SK-N-SH (cell line): ENCODE measurements at regions not wholly inside any gene's neighbourhood (a gene's known extent, or its start where the extent isn't known, plus 50 kb on each side); places are given as distances from the start of the nearest gene placed in this dataset.

ENCODE experiments used
- CTCF ChIA-PET: fragments of 300-600, 350-600 bp; formaldehyde crosslinking; extraction: SDS; loops from one replicate; lab custom pipeline; 2021; lab: Yijun Ruan, JAX
- POLR2A ChIA-PET: fragments of 350-600 bp; sonication (Branson Sonifier 250); formaldehyde crosslinking; extraction: SDS; loops from one replicate; lab custom pipeline; 2020; ENCODE audit warnings: antibody characterized with exemption, inconsistent platforms; lab: Yijun Ruan, JAX
- DNase-seq: peaks from one replicate; pipeline ENCODE4 v3.0.0; 2012
- H2AFZ ChIP-seq: fragments of 200-600 bp; sonication (generic); 2 replicates; pipeline ENCODE4 v1.8.1; 2016; ENCODE audit warnings: antibody characterized with exemption, mild to moderate bottlenecking, low read depth
- H3F3A ChIP-seq: fragments of 200-600 bp; sonication (generic); replicated peaks from 2 replicates; pipeline ENCODE3; 2016; ENCODE audit warnings: antibody characterized with exemption, mild to moderate bottlenecking; ENCODE audit not compliant: insufficient read depth
- H3K27ac ChIP-seq, 2 experiments: fragments of 200-500 bp in 1 of 2; fragments of 200-600 bp in 1 of 2; sonication (Bioruptor generic) in 1 of 2; sonication (generic), shearing (Covaris generic) in 1 of 2; 2 replicates each; pipeline versions ENCODE4 v1.5.1 to v1.6.1; 2014 to 2016; ENCODE audit warnings: low read depth in 2 of 2, inconsistent platforms in 1 of 2, low read length in 1 of 2, mild to moderate bottlenecking in 1 of 2, mixed read lengths in 1 of 2
- H3K27me3 ChIP-seq: fragments of 200-600 bp; sonication (generic), shearing (Covaris generic); 2 replicates; pipeline ENCODE4 v1.6.1; 2016; ENCODE audit warnings: mixed run types; ENCODE audit not compliant: insufficient read depth
- H3K36me3 ChIP-seq, 2 experiments: fragments of 200-500 bp in 1 of 2; fragments of 200-600 bp in 1 of 2; sonication (Bioruptor generic) in 1 of 2; sonication (generic) in 1 of 2; replicated peaks in 1 of 2; 2 replicates each; pipeline versions ENCODE3 to v1.5.1; 2014 to 2016; ENCODE audit warnings: low read length in 1 of 2, mild to moderate bottlenecking in 1 of 2; ENCODE audit not compliant: insufficient read depth in 2 of 2, control insufficient read depth in 1 of 2
- H3K4me1 ChIP-seq, 2 experiments: fragments of 200-500 bp in 1 of 2; fragments of 200-600 bp in 1 of 2; sonication (Bioruptor generic) in 1 of 2; sonication (generic), shearing (Covaris generic) in 1 of 2; 2 replicates each; pipeline versions ENCODE4 v1.5.1 to v1.6.1; 2014 to 2016; ENCODE audit warnings: low read depth in 1 of 2, low read length in 1 of 2, mixed run types in 1 of 2; ENCODE audit not compliant: insufficient read depth in 2 of 2, control insufficient read depth in 1 of 2
- H3K4me2 ChIP-seq: fragments of 200-600 bp; sonication (generic), shearing (Covaris generic); 2 replicates; pipeline ENCODE4 v1.6.1; 2017; ENCODE audit warnings: mixed run types
- H3K4me3 ChIP-seq, 2 experiments: fragments of 200-500 bp in 1 of 2; fragments of 200-600 bp in 1 of 2; sonication (Bioruptor generic) in 1 of 2; sonication (generic), shearing (Covaris generic) in 1 of 2; 2 replicates each; pipeline versions ENCODE4 v1.5.1 to v1.8.1; 2014 to 2016; ENCODE audit warnings: low read depth in 2 of 2, inconsistent platforms in 1 of 2, low read length in 1 of 2, mild to moderate bottlenecking in 1 of 2, mixed read lengths in 1 of 2, moderate library complexity in 1 of 2
- H3K79me2 ChIP-seq: fragments of 200-600 bp; sonication (generic); 2 replicates; pipeline ENCODE4 v1.8.1; 2017; ENCODE audit warnings: mild to moderate bottlenecking; ENCODE audit not compliant: insufficient read depth
- H3K9ac ChIP-seq: fragments of 200-600 bp; sonication (generic); 2 replicates; pipeline ENCODE4 v1.6.1; 2017; ENCODE audit warnings: mixed run types
- H3K9me2 ChIP-seq: fragments of 200-600 bp; sonication (generic); 2 replicates; pipeline ENCODE4 v1.6.1; 2017; ENCODE audit warnings: mixed run types
- H3K9me3 ChIP-seq: fragments of 200-600 bp; sonication (generic); 2 replicates; pipeline ENCODE4 v1.6.1; 2017; ENCODE audit warnings: mixed run types, mild to moderate bottlenecking, moderate library complexity
- H4K20me1 ChIP-seq: fragments of 200-600 bp; sonication (generic); 2 replicates; pipeline ENCODE4 v1.6.1; 2017; ENCODE audit warnings: mild to moderate bottlenecking, mixed run types; ENCODE audit not compliant: insufficient read depth
- CHD2 ChIP-seq: fragments of 150-350 bp; IDR thresholded peaks from 2 replicates; pipeline ENCODE4 v1.6.1; 2018; ENCODE audit warnings: low read length; ENCODE audit not compliant: partially characterized antibody
- ELF1 ChIP-seq: IDR thresholded peaks from 2 replicates; pipeline ENCODE4 v1.4.0; 2012
- EP300 ChIP-seq, 2 experiments: IDR thresholded peaks; 2 replicates each; pipeline versions ENCODE4 v1.4.0 to v1.6.1; 2012; ENCODE audit warnings: borderline replicate concordance in 1 of 2, low read depth in 1 of 2, low read length in 1 of 2
- FOXJ3 ChIP-seq: sonication (generic); formaldehyde crosslinking; IDR thresholded peaks from 2 replicates; pipeline ENCODE4 v1.5.1; 2020; ENCODE audit warnings: mild to moderate bottlenecking, missing genetic modification reagents
- GATA2 ChIP-seq: sonication (generic); formaldehyde crosslinking; IDR thresholded peaks from 2 replicates; pipeline ENCODE4 v1.5.0; 2020; ENCODE audit warnings: mild to moderate bottlenecking, missing genetic modification reagents
- JUND ChIP-seq: IDR thresholded peaks from 2 replicates; pipeline ENCODE4 v1.4.0; 2012
- MXI1 ChIP-seq: IDR thresholded peaks from 2 replicates; pipeline ENCODE4 v1.6.1; 2012; ENCODE audit warnings: mild to moderate bottlenecking, low read depth, low read length, improper control_type of control experiment
- NFIC ChIP-seq: IDR thresholded peaks from 2 replicates; pipeline ENCODE4 v1.4.0; 2012; ENCODE audit warnings: borderline replicate concordance
- POLR2AphosphoS5 ChIP-seq: IDR thresholded peaks from 2 replicates; pipeline ENCODE4 v1.6.1; 2012; ENCODE audit warnings: low read depth, low read length
- RAD21 ChIP-seq: IDR thresholded peaks from 2 replicates; pipeline ENCODE4 v1.6.1; 2012; ENCODE audit warnings: mild to moderate bottlenecking, low read length
- RFX5 ChIP-seq: IDR thresholded peaks from 2 replicates; pipeline ENCODE4 v1.6.1; 2012; ENCODE audit warnings: mild to moderate bottlenecking, improper control_type of control experiment, low read length
- RXRA ChIP-seq: IDR thresholded peaks from 2 replicates; pipeline ENCODE4 v1.4.0; 2012; ENCODE audit warnings: low read depth, mild to moderate bottlenecking, borderline replicate concordance
- SIN3A ChIP-seq: IDR thresholded peaks from 2 replicates; pipeline ENCODE4 v1.6.1; 2012; ENCODE audit warnings: low read depth, mild to moderate bottlenecking, low read length, moderate library complexity, borderline replicate concordance
- YY1 ChIP-seq: IDR thresholded peaks from 2 replicates; pipeline ENCODE4 v1.4.0; 2012; ENCODE audit warnings: low read depth, mild to moderate bottlenecking
- whole genome bisulfite sequencing: methylation state at CpG from one replicate; pipeline ENCODE4 v1.1.6; 2017; ENCODE audit warnings: low lambda C conversion rate; 5-methylcytosine and 5-hydroxymethylcytosine counted together
- TF ChIP-seq, protein P1 (sequence below): fragments of 150-350 bp; IDR thresholded peaks from 2 replicates; pipeline ENCODE4 v1.6.1; 2016; ENCODE audit warnings: mild to moderate bottlenecking, low read depth, low read length
- TF ChIP-seq, protein P2 (sequence below): IDR thresholded peaks from 2 replicates; pipeline ENCODE4 v1.4.0; 2012; ENCODE audit warnings: low read depth, borderline replicate concordance
- TF ChIP-seq, protein P3 (sequence below): IDR thresholded peaks from 2 replicates; pipeline ENCODE4 v1.4.0; 2012; ENCODE audit warnings: low read depth
- TF ChIP-seq, protein P4 (sequence below): fragments of 150-350 bp; IDR thresholded peaks from 2 replicates; pipeline ENCODE4 v1.6.1; 2017; ENCODE audit warnings: antibody characterized with exemption, low read length, low read depth, borderline replicate concordance
- TF ChIP-seq, protein P5 (sequence below): IDR thresholded peaks from 2 replicates; pipeline ENCODE4 v1.4.0; 2012; ENCODE audit warnings: low read depth, borderline replicate concordance
- TF ChIP-seq, protein P6 (sequence below): IDR thresholded peaks from 2 replicates; pipeline ENCODE4 v1.6.1; 2012; ENCODE audit warnings: mild to moderate bottlenecking, low read depth, low read length, moderate library complexity

DNA sequence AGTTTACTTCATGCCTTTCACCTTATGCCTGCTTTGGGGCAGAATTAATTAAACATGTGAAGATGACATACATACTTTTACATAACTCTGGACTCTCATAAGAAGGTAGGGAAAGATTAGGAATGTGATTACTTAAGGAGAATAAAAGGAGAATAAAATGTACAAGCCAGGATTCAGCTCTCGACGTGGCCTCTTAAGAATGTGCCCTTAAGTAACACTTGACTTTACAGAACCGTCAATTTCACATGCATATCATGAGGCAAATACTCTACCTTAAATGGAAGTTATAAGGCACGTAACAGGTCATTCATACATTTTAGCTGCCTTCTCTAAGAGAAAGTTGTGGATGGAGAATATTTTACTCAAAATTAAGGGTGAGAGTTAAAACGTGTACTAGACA, 263.7 kb upstream of the LMCD1 start:
- Histone ChIP-seq H3K27ac (no peak overlapping the region), H2AFZ (no peak overlapping the region), H3K9me2 (no peaks in the 10 kb centered on the region), H3K9ac (no peak overlapping the region), H3K9me3 (no peaks in the 10 kb centered on the region), H3K36me3 (no peaks in the 10 kb centered on the region), H3K27me3 (no peaks in the 10 kb centered on the region), H3K79me2 (no peaks in the 10 kb centered on the region), H3K4me3 (no peak overlapping the region), H3K4me1 (no peaks in the 10 kb centered on the region; a peak in 1 of 4 replicates), H3K4me2 (no peak overlapping the region), H4K20me1 (no peaks in the 10 kb centered on the region), H3F3A (no peaks in the 10 kb centered on the region)
- no peak for TF ChIP-seq RXRA
- TF ChIP-seq POLR2AphosphoS5: no peak
- TF ChIP-seq, protein P1, sequence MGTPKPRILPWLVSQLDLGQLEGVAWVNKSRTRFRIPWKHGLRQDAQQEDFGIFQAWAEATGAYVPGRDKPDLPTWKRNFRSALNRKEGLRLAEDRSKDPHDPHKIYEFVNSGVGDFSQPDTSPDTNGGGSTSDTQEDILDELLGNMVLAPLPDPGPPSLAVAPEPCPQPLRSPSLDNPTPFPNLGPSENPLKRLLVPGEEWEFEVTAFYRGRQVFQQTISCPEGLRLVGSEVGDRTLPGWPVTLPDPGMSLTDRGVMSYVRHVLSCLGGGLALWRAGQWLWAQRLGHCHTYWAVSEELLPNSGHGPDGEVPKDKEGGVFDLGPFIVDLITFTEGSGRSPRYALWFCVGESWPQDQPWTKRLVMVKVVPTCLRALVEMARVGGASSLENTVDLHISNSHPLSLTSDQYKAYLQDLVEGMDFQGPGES: no peak
- TF ChIP-seq JUND: no peak
- TF ChIP-seq CHD2: no peak
- TF ChIP-seq, protein P2, sequence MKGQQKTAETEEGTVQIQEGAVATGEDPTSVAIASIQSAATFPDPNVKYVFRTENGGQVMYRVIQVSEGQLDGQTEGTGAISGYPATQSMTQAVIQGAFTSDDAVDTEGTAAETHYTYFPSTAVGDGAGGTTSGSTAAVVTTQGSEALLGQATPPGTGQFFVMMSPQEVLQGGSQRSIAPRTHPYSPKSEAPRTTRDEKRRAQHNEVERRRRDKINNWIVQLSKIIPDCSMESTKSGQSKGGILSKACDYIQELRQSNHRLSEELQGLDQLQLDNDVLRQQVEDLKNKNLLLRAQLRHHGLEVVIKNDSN: no peak
- no peak for TF ChIP-seq RAD21
- TF ChIP-seq, protein P3, sequence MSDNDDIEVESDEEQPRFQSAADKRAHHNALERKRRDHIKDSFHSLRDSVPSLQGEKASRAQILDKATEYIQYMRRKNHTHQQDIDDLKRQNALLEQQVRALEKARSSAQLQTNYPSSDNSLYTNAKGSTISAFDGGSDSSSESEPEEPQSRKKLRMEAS: no peak
- no peak for TF ChIP-seq FOXJ3 (CRISPR knock-in tag)
- TF ChIP-seq, protein P4, sequence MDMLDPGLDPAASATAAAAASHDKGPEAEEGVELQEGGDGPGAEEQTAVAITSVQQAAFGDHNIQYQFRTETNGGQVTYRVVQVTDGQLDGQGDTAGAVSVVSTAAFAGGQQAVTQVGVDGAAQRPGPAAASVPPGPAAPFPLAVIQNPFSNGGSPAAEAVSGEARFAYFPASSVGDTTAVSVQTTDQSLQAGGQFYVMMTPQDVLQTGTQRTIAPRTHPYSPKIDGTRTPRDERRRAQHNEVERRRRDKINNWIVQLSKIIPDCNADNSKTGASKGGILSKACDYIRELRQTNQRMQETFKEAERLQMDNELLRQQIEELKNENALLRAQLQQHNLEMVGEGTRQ: no peak
- no peak for TF ChIP-seq EP300 (IDR thresholded peaks at IDR 0.05; ENCODE audit: borderline replicate concordance in 1 of 2, low read depth in 1 of 2, low read length in 1 of 2)
- TF ChIP-seq YY1: no peak
- TF ChIP-seq, protein P5, sequence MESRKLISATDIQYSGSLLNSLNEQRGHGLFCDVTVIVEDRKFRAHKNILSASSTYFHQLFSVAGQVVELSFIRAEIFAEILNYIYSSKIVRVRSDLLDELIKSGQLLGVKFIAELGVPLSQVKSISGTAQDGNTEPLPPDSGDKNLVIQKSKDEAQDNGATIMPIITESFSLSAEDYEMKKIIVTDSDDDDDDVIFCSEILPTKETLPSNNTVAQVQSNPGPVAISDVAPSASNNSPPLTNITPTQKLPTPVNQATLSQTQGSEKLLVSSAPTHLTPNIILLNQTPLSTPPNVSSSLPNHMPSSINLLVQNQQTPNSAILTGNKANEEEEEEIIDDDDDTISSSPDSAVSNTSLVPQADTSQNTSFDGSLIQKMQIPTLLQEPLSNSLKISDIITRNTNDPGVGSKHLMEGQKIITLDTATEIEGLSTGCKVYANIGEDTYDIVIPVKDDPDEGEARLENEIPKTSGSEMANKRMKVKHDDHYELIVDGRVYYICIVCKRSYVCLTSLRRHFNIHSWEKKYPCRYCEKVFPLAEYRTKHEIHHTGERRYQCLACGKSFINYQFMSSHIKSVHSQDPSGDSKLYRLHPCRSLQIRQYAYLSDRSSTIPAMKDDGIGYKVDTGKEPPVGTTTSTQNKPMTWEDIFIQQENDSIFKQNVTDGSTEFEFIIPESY: no peak
- no peak for TF ChIP-seq GATA2 (CRISPR knock-in tag)
- TF ChIP-seq NFIC: no peak
- TF ChIP-seq MXI1: no peak
- TF ChIP-seq ELF1: no peak
- TF ChIP-seq SIN3A: no peak
- TF ChIP-seq RFX5: no peak
- TF ChIP-seq, protein P6, sequence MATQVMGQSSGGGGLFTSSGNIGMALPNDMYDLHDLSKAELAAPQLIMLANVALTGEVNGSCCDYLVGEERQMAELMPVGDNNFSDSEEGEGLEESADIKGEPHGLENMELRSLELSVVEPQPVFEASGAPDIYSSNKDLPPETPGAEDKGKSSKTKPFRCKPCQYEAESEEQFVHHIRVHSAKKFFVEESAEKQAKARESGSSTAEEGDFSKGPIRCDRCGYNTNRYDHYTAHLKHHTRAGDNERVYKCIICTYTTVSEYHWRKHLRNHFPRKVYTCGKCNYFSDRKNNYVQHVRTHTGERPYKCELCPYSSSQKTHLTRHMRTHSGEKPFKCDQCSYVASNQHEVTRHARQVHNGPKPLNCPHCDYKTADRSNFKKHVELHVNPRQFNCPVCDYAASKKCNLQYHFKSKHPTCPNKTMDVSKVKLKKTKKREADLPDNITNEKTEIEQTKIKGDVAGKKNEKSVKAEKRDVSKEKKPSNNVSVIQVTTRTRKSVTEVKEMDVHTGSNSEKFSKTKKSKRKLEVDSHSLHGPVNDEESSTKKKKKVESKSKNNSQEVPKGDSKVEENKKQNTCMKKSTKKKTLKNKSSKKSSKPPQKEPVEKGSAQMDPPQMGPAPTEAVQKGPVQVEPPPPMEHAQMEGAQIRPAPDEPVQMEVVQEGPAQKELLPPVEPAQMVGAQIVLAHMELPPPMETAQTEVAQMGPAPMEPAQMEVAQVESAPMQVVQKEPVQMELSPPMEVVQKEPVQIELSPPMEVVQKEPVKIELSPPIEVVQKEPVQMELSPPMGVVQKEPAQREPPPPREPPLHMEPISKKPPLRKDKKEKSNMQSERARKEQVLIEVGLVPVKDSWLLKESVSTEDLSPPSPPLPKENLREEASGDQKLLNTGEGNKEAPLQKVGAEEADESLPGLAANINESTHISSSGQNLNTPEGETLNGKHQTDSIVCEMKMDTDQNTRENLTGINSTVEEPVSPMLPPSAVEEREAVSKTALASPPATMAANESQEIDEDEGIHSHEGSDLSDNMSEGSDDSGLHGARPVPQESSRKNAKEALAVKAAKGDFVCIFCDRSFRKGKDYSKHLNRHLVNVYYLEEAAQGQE: no peak
- CTCF ChIA-PET: interaction anchor here (1.0 to 3.8 kb wide), 5 partner anchors 8 to 532 kb away, joined by 3 to 45 read pairs (median 4); partner anchors contain the start of gene OXTR
- POLR2A ChIA-PET: no interaction called here
- no peak for DNase-seq
- 36% methylated on average over 5 of the region's 5 CpGs for WGBS
